Activated naive CD4-positive, alpha-beta T cell treated with anti-CD3 and anti-CD28 coated beads for 36 hours (primary cell): ENCODE measurements at regions not wholly inside any gene's neighbourhood (a gene's known extent, or its start where the extent isn't known, plus 50 kb on each side); places are given as distances from the start of the nearest gene placed in this dataset.
"Not testable (repeated sequence)": the region's sequence is repeated elsewhere in the genome, so short reads cannot be mapped to it uniquely, and the experiment has no call there.

Experiments used
- CTCF ChIA-PET: fragments of 350-600 bp; sonication (Branson Sonifier 250); formaldehyde crosslinking; loops from one replicate; lab custom pipeline; 2021; ENCODE audit warnings: antibody characterized with exemption; lab: Charles Lee
- DNase-seq: peaks from one replicate; pipeline ENCODE4 v3.0.0-alpha.2; 2020
- H3K27ac Mint-ChIP-seq: one replicate; pipeline ENCODE4 v1.8.0; 2021; ENCODE audit warnings: mild to moderate bottlenecking, mixed read lengths
- H3K27me3 Mint-ChIP-seq: one replicate; pipeline ENCODE4 v1.8.0; 2021; ENCODE audit warnings: low read depth, mixed read lengths
- H3K36me3 Mint-ChIP-seq: one replicate; pipeline ENCODE4 v1.8.0; 2021; ENCODE audit warnings: low read depth, mixed read lengths
- H3K4me1 Mint-ChIP-seq: one replicate; pipeline ENCODE4 v1.8.0; 2021; ENCODE audit warnings: low read depth, mixed read lengths
- H3K4me3 Mint-ChIP-seq: one replicate; pipeline ENCODE4 v1.8.0; 2021; ENCODE audit warnings: mild to moderate bottlenecking, moderate library complexity, mixed read lengths
- H3K9me3 Mint-ChIP-seq: one replicate; pipeline ENCODE4 v1.8.0; 2021; ENCODE audit warnings: mixed read lengths
- intact Hi-C: fragments of 100-400 bp; cut with micrococcal nuclease; formaldehyde crosslinking; loops from one replicate; pipeline ENCODE4 v1.15.1; 2023

GRCh38 chr6:82775361-82775760 is 290.3 kb downstream of the UBE3D start:
- DNase-seq = no peak
- intact Hi-C loops = no loop called here
- no peaks in the 10 kb centered on the region for H3K27me3 Mint-ChIP-seq
- no peak overlapping the region for H3K27ac Mint-ChIP-seq
- CTCF ChIA-PET = no interaction called here
- H3K9me3 Mint-ChIP-seq = no peaks in the 10 kb centered on the region
- H3K4me1 Mint-ChIP-seq = no peaks in the 10 kb centered on the region
- no peak overlapping the region for H3K4me3 Mint-ChIP-seq
- no peaks in the 10 kb centered on the region for H3K36me3 Mint-ChIP-seq

GRCh38 chr6:82775981-82776380 is 289.7 kb downstream of the UBE3D start:
- intact Hi-C loops = no loop called here
- H3K4me1 Mint-ChIP-seq = no peaks in the 10 kb centered on the region
- no peak overlapping the region for H3K4me3 Mint-ChIP-seq
- no peak overlapping the region for H3K27ac Mint-ChIP-seq
- no peak for DNase-seq
- CTCF ChIA-PET = no interaction called here
- no peaks in the 10 kb centered on the region for H3K36me3 Mint-ChIP-seq
- no peaks in the 10 kb centered on the region for H3K9me3 Mint-ChIP-seq
- H3K27me3 Mint-ChIP-seq = no peaks in the 10 kb centered on the region

- intact Hi-C loops = no loop called here
- H3K4me1 Mint-ChIP-seq = no peaks in the 10 kb centered on the region
- H3K36me3 Mint-ChIP-seq = no peaks in the 10 kb centered on the region
- H3K27me3 Mint-ChIP-seq = peaks cover 3% of the 10 kb centered on the region
- H3K9me3 Mint-ChIP-seq = no peaks in the 10 kb centered on the region
- CTCF ChIA-PET = no interaction called here
- DNase-seq = no peak
- no peak overlapping the region for H3K27ac Mint-ChIP-seq
- H3K4me3 Mint-ChIP-seq = no peak overlapping the region
These were observed 286.6 kb downstream of the UBE3D start for GRCh38 chr6:82779041-82779440.

DNA sequence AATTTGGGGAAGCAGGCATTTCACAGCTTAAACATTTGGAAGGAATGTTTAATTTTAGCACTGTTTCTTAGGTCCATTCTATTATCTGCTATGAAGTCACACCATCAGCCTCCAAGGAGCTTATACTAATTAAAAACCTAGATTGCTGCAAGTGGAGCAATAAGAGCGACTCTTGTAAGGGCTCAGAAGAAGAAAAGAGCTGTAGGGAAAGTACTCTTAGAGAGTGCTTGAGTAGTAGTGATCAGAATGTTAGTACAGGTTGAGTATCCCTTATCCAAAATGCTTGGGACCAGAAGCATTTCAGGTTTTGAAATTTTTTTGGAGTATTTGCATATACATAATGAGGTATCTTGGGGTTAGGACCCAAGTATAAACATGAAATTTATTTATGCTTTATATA is 285.3 kb downstream of the UBE3D start:
- H3K27ac Mint-ChIP-seq = no peak overlapping the region
- DNase-seq = no peak
- H3K36me3 Mint-ChIP-seq = no peaks in the 10 kb centered on the region
- no peaks in the 10 kb centered on the region for H3K4me1 Mint-ChIP-seq
- intact Hi-C loops = no loop called here
- H3K27me3 Mint-ChIP-seq = peaks cover 6% of the 10 kb centered on the region
- no peak overlapping the region for H3K4me3 Mint-ChIP-seq
- no peaks in the 10 kb centered on the region for H3K9me3 Mint-ChIP-seq
- CTCF ChIA-PET = no interaction called here

GRCh38 chr6:82781620-82782204 is 283.9 kb downstream of the UBE3D start:
- CTCF ChIA-PET = no interaction called here
- Mint-ChIP-seq H3K36me3 (no peaks in the 10 kb centered on the region), H3K4me1 (no peaks in the 10 kb centered on the region), H3K27ac (no peak overlapping the region), H3K9me3 (no peaks in the 10 kb centered on the region), H3K4me3 (no peak overlapping the region), H3K27me3 (peaks cover 6% of the 10 kb centered on the region)
- intact Hi-C loops = no loop called here
- DNase-seq = no peak

GRCh38 chr6:82783587-82784236 is 281.9 kb downstream of the UBE3D start:
- Mint-ChIP-seq H3K27me3 (peaks cover 11% of the 10 kb centered on the region), H3K27ac (no peak overlapping the region), H3K4me1 (no peaks in the 10 kb centered on the region), H3K36me3 (no peaks in the 10 kb centered on the region), H3K4me3 (no peak overlapping the region), H3K9me3 (no peaks in the 10 kb centered on the region)
- intact Hi-C loops = no loop called here
- no peak for DNase-seq
- CTCF ChIA-PET = no interaction called here

DNA sequence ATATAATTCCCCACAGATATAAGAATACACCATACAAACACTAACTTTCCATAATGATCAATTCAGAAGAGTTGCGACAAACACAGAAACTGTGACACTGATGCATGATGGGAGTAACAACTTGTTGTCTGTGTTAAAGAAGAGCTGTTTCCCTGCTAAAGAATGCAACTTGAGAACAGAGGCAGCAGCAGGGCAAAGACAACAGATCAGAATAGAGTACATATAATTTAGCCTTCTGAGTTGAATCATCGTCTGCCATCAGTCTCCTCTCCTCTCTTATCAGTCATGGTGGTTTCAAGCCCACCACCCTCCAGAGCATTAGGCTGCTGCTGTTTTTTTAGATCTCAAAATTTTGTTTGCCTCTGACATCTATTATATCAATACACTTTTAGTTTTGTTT is 280.4 kb downstream of the UBE3D start:
- CTCF ChIA-PET = no interaction called here
- H3K27me3 Mint-ChIP-seq = peaks cover 12% of the 10 kb centered on the region
- H3K36me3 Mint-ChIP-seq = no peaks in the 10 kb centered on the region

GRCh38 chr6:82786248-82786647 is 279.4 kb downstream of the UBE3D start:
- no peak overlapping the region for H3K4me3 Mint-ChIP-seq

More for the DNA sequence above, 280.4 kb downstream of the UBE3D start:
- Mint-ChIP-seq H3K4me1 (no peaks in the 10 kb centered on the region), H3K4me3 (no peak overlapping the region), H3K27ac (no peak overlapping the region), H3K9me3 (peaks cover 1% of the 10 kb centered on the region)
- intact Hi-C loops = no loop called here
- DNase-seq = no peak

DNA sequence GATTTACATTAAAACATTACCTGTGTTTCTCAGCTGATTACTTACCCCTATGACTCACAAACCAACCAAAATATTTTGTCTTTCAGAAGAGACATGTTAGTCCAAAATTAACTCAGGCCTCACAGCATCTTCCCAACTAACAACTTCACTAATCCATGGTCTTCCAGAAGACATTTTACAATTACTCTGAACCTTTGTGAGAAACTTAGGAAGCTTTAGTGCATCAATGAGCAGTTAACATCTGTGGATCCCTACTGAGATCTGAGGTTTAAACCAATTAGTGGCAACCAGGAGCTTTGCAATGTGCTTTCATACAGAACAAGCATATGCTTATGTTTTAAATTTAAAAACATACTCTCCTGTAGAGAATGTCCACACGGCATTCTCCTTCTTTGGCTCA is 269.7 kb downstream of the UBE3D start:
- Mint-ChIP-seq H3K27me3 (no peaks in the 10 kb centered on the region), H3K4me1 (no peaks in the 10 kb centered on the region), H3K4me3 (no peak overlapping the region), H3K36me3 (no peaks in the 10 kb centered on the region), H3K9me3 (peaks cover 12% of the 10 kb centered on the region), H3K27ac (no peak overlapping the region)
- CTCF ChIA-PET = no interaction called here
- DNase-seq = no peak
- intact Hi-C loops = no loop called here

More at GRCh38 chr6:82786248-82786647, 279.4 kb downstream of the UBE3D start:
- H3K9me3 Mint-ChIP-seq = peaks cover 2% of the 10 kb centered on the region
- no peaks in the 10 kb centered on the region for H3K36me3 Mint-ChIP-seq
- H3K27ac Mint-ChIP-seq = no peak overlapping the region
- H3K27me3 Mint-ChIP-seq = peaks cover 13% of the 10 kb centered on the region
- intact Hi-C loops = no loop called here
- DNase-seq = no peak
- H3K4me1 Mint-ChIP-seq = no peaks in the 10 kb centered on the region
- CTCF ChIA-PET = no interaction called here

DNA sequence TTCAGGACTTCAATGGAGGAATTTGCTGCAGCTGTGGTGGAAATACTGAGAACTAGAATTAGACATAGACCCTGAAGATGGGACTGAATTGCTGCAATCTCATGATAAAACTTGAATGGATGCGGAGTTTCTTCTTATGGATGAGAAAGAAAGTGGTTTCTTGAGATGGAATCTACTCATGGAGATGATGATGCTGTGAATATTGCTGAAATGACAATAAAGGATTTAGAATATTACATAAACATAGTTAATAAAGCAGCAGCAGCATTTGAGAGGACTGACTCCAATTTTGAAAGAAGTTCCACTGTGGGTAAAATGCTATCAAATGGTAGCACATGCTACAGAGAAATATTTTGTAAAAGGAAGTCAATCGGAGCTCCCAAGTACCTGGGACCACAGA is 264.6 kb downstream of the UBE3D start:
- H3K36me3 Mint-ChIP-seq = no peaks in the 10 kb centered on the region
- no peaks in the 10 kb centered on the region for H3K4me1 Mint-ChIP-seq
- CTCF ChIA-PET = no interaction called here
- H3K9me3 Mint-ChIP-seq = peaks cover 21% of the 10 kb centered on the region
- DNase-seq = no peak
- H3K4me3 Mint-ChIP-seq = no peak overlapping the region
- H3K27ac Mint-ChIP-seq = no peak overlapping the region
- H3K27me3 Mint-ChIP-seq = no peaks in the 10 kb centered on the region
- intact Hi-C loops = no loop called here

DNA sequence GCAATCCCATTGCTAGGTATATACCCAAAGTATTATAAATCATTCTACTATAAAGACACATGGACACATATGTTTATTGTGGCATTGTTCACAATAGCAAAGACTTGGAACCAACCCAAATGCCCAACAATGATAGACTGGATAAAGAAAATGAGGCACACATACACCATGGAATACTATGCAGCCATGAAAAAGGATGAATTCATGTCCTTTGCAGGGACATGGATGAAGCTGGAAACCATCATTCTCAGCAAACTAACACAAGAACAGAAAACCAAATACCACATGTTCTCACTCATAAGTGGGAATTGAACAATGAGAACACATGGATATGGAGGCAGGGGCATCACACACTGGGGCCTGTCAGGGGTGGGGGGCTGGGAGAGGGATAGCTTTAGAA is 249.4 kb downstream of the UBE3D start:
- CTCF ChIA-PET, H3K4me3 Mint-ChIP-seq, H3K27ac Mint-ChIP-seq, DNase-seq, H3K27me3 Mint-ChIP-seq, H3K36me3 Mint-ChIP-seq, intact Hi-C loops, H3K4me1 Mint-ChIP-seq, H3K9me3 Mint-ChIP-seq: not testable (repeated sequence)

- DNase-seq = no peak
- CTCF ChIA-PET = no interaction called here
- H3K9me3 Mint-ChIP-seq = no peaks in the 10 kb centered on the region
- H3K27ac Mint-ChIP-seq = no peak overlapping the region
- no peak overlapping the region for H3K4me3 Mint-ChIP-seq
- no peaks in the 10 kb centered on the region for H3K4me1 Mint-ChIP-seq
- H3K36me3 Mint-ChIP-seq = no peaks in the 10 kb centered on the region
- intact Hi-C loops = no loop called here
- no peaks in the 10 kb centered on the region for H3K27me3 Mint-ChIP-seq
These were observed 246.9 kb downstream of the UBE3D start for GRCh38 chr6:82818727-82819126.

DNA sequence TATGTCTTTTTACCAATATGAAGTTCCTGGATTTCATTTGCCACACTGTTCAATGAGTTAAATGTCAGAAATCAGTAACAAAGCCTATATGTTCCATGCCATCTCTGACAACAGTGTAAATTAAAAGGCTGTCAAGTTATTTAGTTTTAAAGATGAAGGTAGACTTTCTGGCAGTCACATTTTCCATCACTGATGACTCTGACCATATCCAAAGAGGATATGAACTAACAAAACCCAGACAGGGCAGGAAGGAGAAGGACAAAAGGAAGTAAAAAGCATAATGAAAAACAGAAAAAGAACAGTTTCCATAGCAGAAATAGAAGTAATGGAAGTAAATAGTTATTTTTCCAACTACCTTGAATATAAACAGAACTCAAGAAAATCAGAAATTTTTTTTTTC is 242.3 kb downstream of the UBE3D start:
- no peak for DNase-seq
- no peak overlapping the region for H3K27ac Mint-ChIP-seq
- H3K4me1 Mint-ChIP-seq = no peaks in the 10 kb centered on the region
- CTCF ChIA-PET = no interaction called here
- intact Hi-C loops = no loop called here
- peaks cover 2% of the 10 kb centered on the region for H3K27me3 Mint-ChIP-seq
- no peaks in the 10 kb centered on the region for H3K9me3 Mint-ChIP-seq
- no peak overlapping the region for H3K4me3 Mint-ChIP-seq
- no peaks in the 10 kb centered on the region for H3K36me3 Mint-ChIP-seq
